ENCODE measurements at regions not wholly inside any gene's neighbourhood (a gene's known extent, or its start where the extent isn't known, plus 50 kb on each side); places are given as distances from the start of the nearest gene placed in this dataset.

DNA sequence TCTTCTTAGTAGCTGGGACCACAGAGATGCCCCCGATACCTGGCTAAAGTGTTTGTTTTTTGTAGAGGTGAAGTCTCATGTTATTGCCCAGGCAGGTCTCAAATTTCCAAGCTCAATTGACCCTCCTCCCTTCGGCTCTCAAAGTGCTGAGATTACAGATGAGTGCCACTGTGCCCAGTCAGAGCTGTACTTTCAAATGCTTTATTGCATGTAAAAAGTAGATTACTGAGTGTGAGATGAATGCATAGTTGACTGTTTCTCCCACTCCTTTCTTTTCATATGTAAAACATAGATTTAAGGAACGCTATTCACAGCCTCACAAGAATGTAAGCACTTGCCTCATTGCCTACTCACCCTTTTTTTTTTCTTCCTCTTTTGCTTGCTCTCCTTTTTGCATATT, 984.4 kb upstream of the PABPC4L start:
- TF ChIP-seq EZH2 (IDR thresholded peaks at IDR 0.05; ENCODE audit: insufficient read depth, poor library complexity, severe bottlenecking) = no peak
- TF ChIP-seq EZH2phosphoT487 (IDR thresholded peaks at IDR 0.05; ENCODE audit: insufficient read depth, low read depth) = no peak

All from GM23248 (cell line).